ENCODE measurements at regions not wholly inside any gene's neighbourhood (a gene's known extent, or its start where the extent isn't known, plus 50 kb on each side); places are given as distances from the start of the nearest gene placed in this dataset.
"Not testable (repeated sequence)": the region's sequence is repeated elsewhere in the genome, so short reads cannot be mapped to it uniquely, and the experiment has no call there.

DNA sequence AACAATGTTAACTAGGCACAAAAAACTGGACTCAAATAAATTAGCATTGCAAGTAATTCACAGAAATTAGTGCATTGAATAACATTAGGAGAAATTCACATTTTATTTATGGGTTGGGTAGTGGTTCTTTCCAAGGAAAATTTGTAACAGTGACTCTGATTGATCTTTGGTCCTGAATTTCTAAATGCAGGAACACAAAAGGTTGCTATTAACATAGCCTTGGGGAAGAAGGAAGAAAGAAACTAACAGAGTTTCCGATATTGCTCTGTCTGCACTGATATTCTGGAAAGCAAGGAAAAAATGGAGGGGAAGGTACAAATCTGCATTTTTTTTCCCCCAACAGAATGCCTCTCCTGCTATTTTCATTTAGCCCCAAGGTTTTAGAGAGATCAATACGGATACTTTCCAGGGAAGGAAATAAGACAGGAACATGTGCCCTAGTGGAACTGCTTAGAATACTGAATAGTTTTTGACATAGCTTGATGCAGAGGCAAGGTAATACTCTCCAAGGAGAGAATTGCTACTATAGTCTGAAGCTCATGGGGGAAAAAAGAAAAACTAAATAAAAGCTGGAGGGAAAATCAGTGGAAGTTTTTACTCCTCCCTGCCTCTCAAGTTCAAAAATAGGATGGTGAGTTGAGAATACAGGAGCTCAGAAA is 490.1 kb downstream of the RAPGEF2 start:
- TF ChIP-seq, protein P1, sequence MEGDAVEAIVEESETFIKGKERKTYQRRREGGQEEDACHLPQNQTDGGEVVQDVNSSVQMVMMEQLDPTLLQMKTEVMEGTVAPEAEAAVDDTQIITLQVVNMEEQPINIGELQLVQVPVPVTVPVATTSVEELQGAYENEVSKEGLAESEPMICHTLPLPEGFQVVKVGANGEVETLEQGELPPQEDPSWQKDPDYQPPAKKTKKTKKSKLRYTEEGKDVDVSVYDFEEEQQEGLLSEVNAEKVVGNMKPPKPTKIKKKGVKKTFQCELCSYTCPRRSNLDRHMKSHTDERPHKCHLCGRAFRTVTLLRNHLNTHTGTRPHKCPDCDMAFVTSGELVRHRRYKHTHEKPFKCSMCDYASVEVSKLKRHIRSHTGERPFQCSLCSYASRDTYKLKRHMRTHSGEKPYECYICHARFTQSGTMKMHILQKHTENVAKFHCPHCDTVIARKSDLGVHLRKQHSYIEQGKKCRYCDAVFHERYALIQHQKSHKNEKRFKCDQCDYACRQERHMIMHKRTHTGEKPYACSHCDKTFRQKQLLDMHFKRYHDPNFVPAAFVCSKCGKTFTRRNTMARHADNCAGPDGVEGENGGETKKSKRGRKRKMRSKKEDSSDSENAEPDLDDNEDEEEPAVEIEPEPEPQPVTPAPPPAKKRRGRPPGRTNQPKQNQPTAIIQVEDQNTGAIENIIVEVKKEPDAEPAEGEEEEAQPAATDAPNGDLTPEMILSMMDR (IDR thresholded peaks at IDR 0.05; ENCODE audit: control insufficient read depth, extremely low read depth, insufficient read depth): no peak
- no peak for DNase-seq (ENCODE audit: low read depth)
- no peak overlapping the region for H3K4me3 ChIP-seq (ENCODE audit: low read depth, low read length)

DNA sequence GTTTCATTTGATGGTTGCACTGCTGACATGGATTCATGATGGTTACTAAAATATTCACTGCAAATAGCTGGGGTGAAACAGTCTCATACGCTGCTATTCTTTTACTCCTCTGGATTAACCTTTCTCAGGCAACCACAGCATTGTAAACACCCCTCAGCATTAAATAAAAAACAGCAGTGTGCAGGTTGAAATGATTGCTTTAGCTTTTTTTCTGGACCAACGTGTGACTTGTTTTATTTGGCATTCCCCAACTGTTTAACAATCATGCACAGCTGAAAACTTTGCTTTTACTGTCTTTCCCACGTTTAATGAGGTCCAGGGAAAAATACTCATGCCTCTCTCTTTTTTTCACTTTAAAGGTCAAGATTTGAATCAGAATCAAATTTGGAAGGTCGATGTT is 490.8 kb downstream of the RAPGEF2 start:
- DNase-seq (ENCODE audit: low read depth): peak; percentile 37

DNA sequence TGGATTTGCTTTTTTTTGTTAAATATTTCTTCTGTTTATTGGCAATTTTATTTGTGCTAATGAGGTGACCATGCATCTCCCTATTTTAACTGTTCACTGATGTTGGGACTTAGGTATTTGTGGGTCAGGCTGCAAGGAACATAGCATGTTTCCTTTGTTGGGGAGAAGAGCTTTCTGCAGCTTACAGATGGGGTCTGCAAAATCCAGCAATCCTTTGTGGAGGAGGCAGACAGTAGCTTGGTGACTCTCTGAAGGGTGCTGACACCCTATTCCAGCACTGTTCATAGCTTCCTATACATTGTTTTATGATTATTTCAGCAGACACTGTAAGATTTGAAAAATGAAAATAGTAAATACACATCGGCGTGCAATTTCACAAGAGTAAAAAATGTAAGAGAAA is 491.7 kb downstream of the RAPGEF2 start:
- TF ChIP-seq, protein P1 (IDR thresholded peaks at IDR 0.05; ENCODE audit: control insufficient read depth, extremely low read depth, insufficient read depth): no peak
- DNase-seq (ENCODE audit: low read depth): no peak
- no peak overlapping the region for H3K4me3 ChIP-seq (ENCODE audit: low read depth, low read length)

More for the DNA sequence above, 490.8 kb downstream of the RAPGEF2 start:
- TF ChIP-seq, protein P1 (IDR thresholded peaks at IDR 0.05; ENCODE audit: control insufficient read depth, extremely low read depth, insufficient read depth): no peak
- H3K4me3 ChIP-seq (ENCODE audit: low read depth, low read length): no peak overlapping the region

DNA sequence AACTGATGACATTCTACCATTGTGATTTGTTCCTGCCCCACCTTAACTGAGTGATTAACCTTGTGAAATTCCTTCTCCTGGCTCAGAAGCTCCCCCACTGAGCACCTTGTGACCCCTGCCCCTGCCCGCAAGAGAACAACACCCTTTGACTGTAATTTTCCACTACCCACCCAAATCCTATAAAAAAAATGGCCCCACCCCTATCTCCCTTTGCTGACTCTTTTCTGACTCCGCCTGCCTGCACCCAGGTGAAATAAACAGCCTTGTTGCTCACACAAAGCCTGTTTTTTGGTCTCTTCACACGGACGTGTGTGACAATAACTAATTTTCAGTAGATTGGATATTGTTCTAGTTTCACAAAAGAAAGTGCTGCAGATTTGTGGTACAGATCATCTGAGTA is 492.2 kb downstream of the RAPGEF2 start:
- not testable (repeated sequence) for DNase-seq (ENCODE audit: low read depth); H3K4me3 ChIP-seq (ENCODE audit: low read depth, low read length)

DNA sequence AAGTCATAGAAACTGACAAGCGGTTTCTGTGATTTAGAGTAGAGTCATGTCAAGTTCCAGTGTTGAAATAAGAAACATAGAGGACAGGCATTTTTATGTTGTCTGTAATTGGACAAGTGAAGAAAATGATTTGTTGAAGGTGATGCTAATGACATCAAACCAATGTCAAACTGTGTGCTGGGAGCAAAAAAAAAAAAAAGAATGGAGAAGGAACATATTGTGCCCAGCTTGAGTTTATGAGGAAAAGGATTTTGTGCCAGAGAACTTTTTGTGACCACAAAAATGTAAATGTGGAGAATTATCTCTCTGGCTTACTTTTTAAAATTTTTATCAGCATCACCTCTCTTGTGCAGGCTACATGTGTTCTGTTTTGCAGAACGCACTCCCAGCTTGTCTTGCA is 495.7 kb downstream of the RAPGEF2 start:
- TF ChIP-seq, protein P1 (IDR thresholded peaks at IDR 0.05; ENCODE audit: control insufficient read depth, extremely low read depth, insufficient read depth): no peak
- DNase-seq (ENCODE audit: low read depth): no peak
- H3K4me3 ChIP-seq (ENCODE audit: low read depth, low read length): no peak overlapping the region

DNA sequence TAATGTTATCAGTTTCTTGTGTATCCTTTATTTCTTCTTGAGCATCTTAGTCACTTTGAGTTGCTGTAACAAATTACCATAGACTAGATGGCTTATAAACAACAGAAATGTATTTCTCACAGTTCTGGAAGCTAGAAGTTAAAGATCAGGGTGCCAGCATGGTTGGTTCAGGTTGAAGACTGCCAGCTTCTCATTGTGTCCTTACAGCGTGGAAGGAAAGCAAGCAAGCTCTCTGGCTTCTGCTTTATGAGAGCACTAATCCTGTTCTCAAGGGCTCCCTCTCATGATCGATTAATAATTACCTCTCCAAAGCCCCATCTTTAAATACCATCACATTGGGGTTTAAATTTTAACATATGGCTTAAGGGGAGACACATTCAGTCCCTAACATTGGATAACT is 497.2 kb downstream of the RAPGEF2 start:
- TF ChIP-seq, protein P1 (IDR thresholded peaks at IDR 0.05; ENCODE audit: control insufficient read depth, extremely low read depth, insufficient read depth): no peak

DNA sequence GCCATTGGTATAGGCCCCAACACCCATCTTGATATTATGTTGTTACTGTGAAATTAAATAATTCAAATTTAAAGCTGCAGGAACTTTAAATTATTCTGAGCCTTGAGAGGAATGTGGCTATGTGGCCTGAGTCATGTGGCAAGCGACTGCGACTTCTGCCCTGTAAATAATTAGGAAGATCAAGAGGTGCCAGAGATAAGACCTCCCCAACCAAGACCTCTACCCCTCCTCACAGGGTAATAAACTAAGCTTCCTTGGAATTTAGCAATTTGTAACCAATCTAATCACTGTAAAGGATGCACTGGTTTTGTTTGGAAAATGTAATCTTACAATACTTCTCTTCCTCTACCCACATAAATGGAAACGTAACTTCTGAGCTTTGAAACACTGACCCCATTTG is 501.9 kb downstream of the RAPGEF2 start:
- no peak overlapping the region for H3K4me3 ChIP-seq (ENCODE audit: low read depth, low read length)
- TF ChIP-seq, protein P1 (IDR thresholded peaks at IDR 0.05; ENCODE audit: control insufficient read depth, extremely low read depth, insufficient read depth): no peak

More for the DNA sequence above, 497.2 kb downstream of the RAPGEF2 start:
- H3K4me3 ChIP-seq (ENCODE audit: low read depth, low read length): no peak overlapping the region
- no peak for DNase-seq (ENCODE audit: low read depth)

More for the DNA sequence above, 501.9 kb downstream of the RAPGEF2 start:
- DNase-seq (ENCODE audit: low read depth): no peak
